Thyroid gland (tissue), 4 donors: ENCODE measurements at regions not wholly inside any gene's neighbourhood (a gene's known extent, or its start where the extent isn't known, plus 50 kb on each side); places are given as distances from the start of the nearest gene placed in this dataset.

Experiments used
- POLR2A ChIP-seq, 2 donors: fragments of 450-650 bp; IDR thresholded peaks; one replicate each; pipeline ENCODE4 v1.6.1; 2017; ENCODE audit warnings: antibody characterized with exemption in 2 of 2, mild to moderate bottlenecking in 2 of 2, moderate library complexity in 1 of 2
- TF ChIP-seq, protein P1 (sequence below), 6 experiments: fragments of 200-600 bp in 3 of 6; fragments of 450-650 bp in 3 of 6; sonication (generic) in 3 of 6; IDR thresholded peaks; one replicate each; pipeline ENCODE4 v1.5.1; 2016 to 2019; ENCODE audit warnings: antibody characterized with exemption in 6 of 6, mild to moderate bottlenecking in 2 of 6, inconsistent platforms in 1 of 6, moderate library complexity in 1 of 6

DNA sequence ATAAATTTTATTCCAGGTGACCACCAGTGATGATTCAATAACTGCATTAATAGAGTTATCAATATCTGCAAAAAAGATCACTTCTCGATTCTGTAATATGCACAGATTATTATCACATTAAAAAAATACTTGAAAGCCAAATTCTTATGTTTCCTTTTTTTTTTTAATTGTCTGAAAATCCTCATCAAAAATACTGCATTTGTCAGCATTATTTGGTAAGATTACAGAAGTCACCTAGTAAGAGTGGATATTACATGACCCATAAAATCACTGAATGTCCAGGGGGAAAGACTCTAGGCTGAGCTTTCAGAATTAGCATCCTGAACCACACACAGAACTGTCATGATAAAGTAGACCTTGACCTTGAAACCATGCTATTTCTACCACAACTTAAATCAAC is 617.2 kb upstream of the CDH7 start:
- TF ChIP-seq, protein P1, sequence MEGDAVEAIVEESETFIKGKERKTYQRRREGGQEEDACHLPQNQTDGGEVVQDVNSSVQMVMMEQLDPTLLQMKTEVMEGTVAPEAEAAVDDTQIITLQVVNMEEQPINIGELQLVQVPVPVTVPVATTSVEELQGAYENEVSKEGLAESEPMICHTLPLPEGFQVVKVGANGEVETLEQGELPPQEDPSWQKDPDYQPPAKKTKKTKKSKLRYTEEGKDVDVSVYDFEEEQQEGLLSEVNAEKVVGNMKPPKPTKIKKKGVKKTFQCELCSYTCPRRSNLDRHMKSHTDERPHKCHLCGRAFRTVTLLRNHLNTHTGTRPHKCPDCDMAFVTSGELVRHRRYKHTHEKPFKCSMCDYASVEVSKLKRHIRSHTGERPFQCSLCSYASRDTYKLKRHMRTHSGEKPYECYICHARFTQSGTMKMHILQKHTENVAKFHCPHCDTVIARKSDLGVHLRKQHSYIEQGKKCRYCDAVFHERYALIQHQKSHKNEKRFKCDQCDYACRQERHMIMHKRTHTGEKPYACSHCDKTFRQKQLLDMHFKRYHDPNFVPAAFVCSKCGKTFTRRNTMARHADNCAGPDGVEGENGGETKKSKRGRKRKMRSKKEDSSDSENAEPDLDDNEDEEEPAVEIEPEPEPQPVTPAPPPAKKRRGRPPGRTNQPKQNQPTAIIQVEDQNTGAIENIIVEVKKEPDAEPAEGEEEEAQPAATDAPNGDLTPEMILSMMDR (IDR thresholded peaks at IDR 0.05), result no peak
- TF ChIP-seq POLR2A (IDR thresholded peaks at IDR 0.05), result no peak
